Trophoblast cell (in vitro differentiated cells and primary cell): ENCODE measurements at regions not wholly inside any gene's neighbourhood (a gene's known extent, or its start where the extent isn't known, plus 50 kb on each side); places are given as distances from the start of the nearest gene placed in this dataset.

Experiments used
- DNase-seq, 2 donors: peaks; one replicate each; pipeline ENCODE4 v3.0.0-alpha.2; 2016
- H2AFZ ChIP-seq: 2 replicates; pipeline ENCODE4 v1.6.1; 2013; ENCODE audit warnings: low read length, moderate library complexity, mild to moderate bottlenecking; ENCODE audit not compliant: insufficient read depth, poor library complexity
- H2AK5ac ChIP-seq: 2 replicates; pipeline ENCODE4 v1.6.1; 2013; ENCODE audit warnings: mild to moderate bottlenecking, low read length
- H2BK120ac ChIP-seq: 2 replicates; pipeline ENCODE4 v1.6.1; 2013; ENCODE audit warnings: low read length, mild to moderate bottlenecking, moderate library complexity; ENCODE audit not compliant: insufficient read depth, poor library complexity
- H2BK12ac ChIP-seq: 2 replicates; pipeline ENCODE4 v1.6.1; 2013; ENCODE audit warnings: mild to moderate bottlenecking, low read length, moderate library complexity
- H2BK5ac ChIP-seq: 2 replicates; pipeline ENCODE4 v1.6.1; 2013; ENCODE audit warnings: low read length, low read depth, moderate library complexity, mild to moderate bottlenecking; ENCODE audit not compliant: poor library complexity
- H3K14ac ChIP-seq: 2 replicates; pipeline ENCODE4 v1.6.1; 2013; ENCODE audit warnings: mild to moderate bottlenecking, low read length
- H3K18ac ChIP-seq: 2 replicates; pipeline ENCODE4 v1.6.1; 2013; ENCODE audit warnings: mild to moderate bottlenecking, low read length
- H3K23ac ChIP-seq: 2 replicates; pipeline ENCODE4 v1.6.1; 2013; ENCODE audit warnings: low read length
- H3K27ac ChIP-seq: 2 replicates; pipeline ENCODE4 v1.5.1; 2013; ENCODE audit warnings: low read depth, mild to moderate bottlenecking, inconsistent platforms, low read length, moderate library complexity
- H3K27me3 ChIP-seq: 2 replicates; pipeline ENCODE4 v1.6.1; 2013; ENCODE audit warnings: inconsistent platforms, mild to moderate bottlenecking, low read length, moderate library complexity; ENCODE audit not compliant: insufficient read depth
- H3K36me3 ChIP-seq, 2 experiments: 1 replicate in 1 of 2; 2 replicates in 1 of 2; pipeline ENCODE4 v1.6.1; 2013; ENCODE audit warnings: low read length in 2 of 2, mild to moderate bottlenecking in 2 of 2, moderate library complexity in 1 of 2; ENCODE audit not compliant: insufficient read depth in 2 of 2, control insufficient read depth in 1 of 2
- H3K4ac ChIP-seq: 2 replicates; pipeline ENCODE4 v1.6.1; 2013; ENCODE audit warnings: low read depth, mild to moderate bottlenecking, low read length, moderate library complexity
- H3K4me1 ChIP-seq, 2 experiments: 1 replicate in 1 of 2; 2 replicates in 1 of 2; pipeline ENCODE4 v1.6.1; 2013; ENCODE audit warnings: low read length in 2 of 2, mild to moderate bottlenecking in 2 of 2, moderate library complexity in 1 of 2; ENCODE audit not compliant: insufficient read depth in 2 of 2, control insufficient read depth in 1 of 2
- H3K4me2 ChIP-seq: 2 replicates; pipeline ENCODE4 v1.6.1; 2013; ENCODE audit warnings: inconsistent platforms, mild to moderate bottlenecking, low read length, moderate library complexity
- H3K4me3 ChIP-seq: 2 replicates; pipeline ENCODE4 v1.5.1; 2013; ENCODE audit warnings: mild to moderate bottlenecking, low read depth, low read length, inconsistent platforms
- H3K79me1 ChIP-seq: one replicate; pipeline ENCODE4 v1.6.1; 2013; ENCODE audit warnings: low read length
- H3K79me2 ChIP-seq: 2 replicates; pipeline ENCODE4 v1.6.1; 2013; ENCODE audit warnings: low read length, mild to moderate bottlenecking; ENCODE audit not compliant: control insufficient read depth, insufficient read depth, poor library complexity
- H3K9ac ChIP-seq: 2 replicates; pipeline ENCODE4 v1.6.1; 2013; ENCODE audit warnings: mild to moderate bottlenecking, low read length
- H3K9me3 ChIP-seq: 2 replicates; pipeline ENCODE4 v1.6.1; 2013; ENCODE audit warnings: low read depth, mild to moderate bottlenecking, control low read depth, inconsistent platforms, low read length; ENCODE audit not compliant: insufficient read depth
- H4K12ac ChIP-seq: 2 replicates; pipeline ENCODE4 v1.6.1; 2013; ENCODE audit warnings: low read depth, mild to moderate bottlenecking, low read length, moderate library complexity
- H4K8ac ChIP-seq: 2 replicates; pipeline ENCODE4 v1.6.1; 2013; ENCODE audit warnings: low read depth, mild to moderate bottlenecking, low read length, moderate library complexity
- H4K91ac ChIP-seq: one replicate; pipeline ENCODE4 v1.6.1; 2013; ENCODE audit warnings: low read depth, mild to moderate bottlenecking, low read length, moderate library complexity
- WGBS: extraction: QIAGEN DNeasy Blood & Tissue Kit; methylation state at CpG from one replicate; pipeline ENCODE4 v1.1.7; 2013; ENCODE audit warnings: missing lambda C conversion rate; ENCODE audit not compliant: insufficient read length, insufficient coverage; ENCODE audit errors: extremely low coverage; 5-methylcytosine and 5-hydroxymethylcytosine counted together

DNA sequence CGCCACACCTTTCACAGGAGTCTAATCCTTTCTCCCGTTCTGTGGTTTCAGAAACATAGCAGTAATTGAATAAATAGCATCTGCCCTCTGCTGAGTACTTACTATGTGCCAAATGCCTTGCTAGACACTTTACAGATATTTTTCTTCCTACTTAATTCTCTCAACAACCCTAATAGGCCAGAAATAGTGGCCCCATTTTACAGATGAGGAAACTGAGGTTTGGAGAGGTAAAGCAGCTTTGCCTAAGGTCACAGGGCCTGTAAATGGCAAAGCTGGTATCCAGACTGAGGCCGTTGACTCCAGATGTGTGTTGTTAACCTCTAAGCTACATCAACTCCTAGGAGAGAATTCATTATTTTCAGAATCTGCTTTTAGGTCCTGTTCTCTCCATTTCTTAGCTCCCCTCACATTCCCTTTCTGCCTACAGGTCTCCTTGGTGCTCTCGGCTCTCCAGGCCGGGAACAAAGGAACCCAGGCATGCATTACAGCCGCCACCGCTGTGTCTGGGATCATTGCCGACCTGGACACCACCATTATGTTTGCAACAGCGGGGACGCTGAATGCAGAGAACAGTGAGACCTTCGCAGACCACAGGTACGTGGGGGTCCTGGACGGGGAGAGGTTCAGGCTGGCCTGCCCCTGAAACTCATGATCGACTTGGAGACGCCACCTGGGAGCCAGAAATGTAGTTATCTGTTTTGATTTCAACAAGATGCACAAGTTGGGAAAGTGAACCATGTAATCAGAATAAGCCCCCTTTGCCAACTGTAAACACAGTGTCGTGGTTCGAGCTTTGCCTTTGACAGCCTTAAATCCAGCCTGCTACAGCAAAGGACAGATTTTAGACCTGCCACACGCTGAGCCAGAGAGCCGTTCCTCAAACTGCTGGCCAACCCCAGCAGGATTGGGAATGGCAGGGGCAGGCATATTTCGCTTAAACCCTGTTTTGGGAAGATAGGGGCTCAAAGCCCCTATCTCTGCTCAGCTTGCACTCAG is 246.5 kb upstream of the TPM1 start:
- no peaks in the 10 kb centered on the region for H3K27me3 ChIP-seq
- no CpG with 5 or more reads among the region's 20 CpGs for WGBS

DNA sequence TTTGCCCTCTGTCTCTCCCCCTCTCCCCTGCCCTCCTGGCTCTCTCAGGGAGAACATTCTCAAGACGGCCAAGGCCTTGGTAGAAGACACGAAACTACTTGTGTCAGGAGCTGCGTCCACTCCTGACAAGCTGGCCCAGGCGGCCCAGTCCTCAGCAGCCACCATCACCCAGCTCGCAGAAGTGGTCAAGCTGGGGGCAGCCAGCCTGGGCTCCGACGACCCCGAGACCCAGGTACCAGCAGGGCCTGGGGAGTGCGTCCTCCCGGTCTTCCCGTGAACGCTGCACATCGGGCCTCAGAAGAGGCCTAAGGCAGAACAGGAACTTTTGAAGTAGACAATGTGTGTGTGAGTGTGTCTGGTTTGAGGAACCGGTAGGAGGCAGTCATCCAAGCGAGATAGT is 245.4 kb upstream of the TPM1 start:
- Histone ChIP-seq H3K27me3 (no peaks in the 10 kb centered on the region), H3K9ac (no peak overlapping the region), H3K4me3 (no peak overlapping the region), H2BK5ac (peak overlapping the region; percentile 53), H3K9me3 (no peaks in the 10 kb centered on the region), H3K14ac (peak overlapping the region; percentile 94), H4K91ac (peak overlapping the region; percentile 92), H2AFZ (peak overlapping the region; percentile 14), H3K18ac (peak overlapping the region; percentile 99), H4K12ac (peak overlapping the region; percentile 34), H3K4ac (peak overlapping the region; percentile 81), H3K4me2 (no peak overlapping the region), H3K23ac (no peak overlapping the region), H3K79me2 (peaks cover 30% of the 10 kb centered on the region), H3K36me3 (peaks cover 38 to 40% of the 10 kb centered on the region in 2 experiments), H2AK5ac (peak overlapping the region; percentile 100), H2BK12ac (peak overlapping the region; percentile 88), H4K8ac (peak overlapping the region; percentile 79), H3K79me1 (peaks cover 77% of the 10 kb centered on the region), H3K27ac (peak overlapping the region; percentile 99), H3K4me1 (peaks cover 41 to 50% of the 10 kb centered on the region in 2 experiments), H2BK120ac (peak overlapping the region; percentile 98)
- WGBS, result no CpG with 5 or more reads among the region's 15 CpGs
- DNase-seq, result no peak

More for the DNA sequence above, 246.5 kb upstream of the TPM1 start:
- no peaks in the 10 kb centered on the region for H3K9me3 ChIP-seq
- H3K9ac ChIP-seq, result no peak overlapping the region
- peaks cover 30% of the 10 kb centered on the region for H3K79me2 ChIP-seq
- peak overlapping the region; percentile 88 for H2BK12ac ChIP-seq
- no peak for DNase-seq
- peak overlapping the region; percentile 75 for H3K18ac ChIP-seq
- peak overlapping the region; percentile 86 for H2AK5ac ChIP-seq
- peaks cover 80% of the 10 kb centered on the region for H3K79me1 ChIP-seq
- H3K23ac ChIP-seq, result no peak overlapping the region
- H2BK120ac ChIP-seq, result peak overlapping the region; percentile 98
- no peak overlapping the region for H2AFZ ChIP-seq
- peak overlapping the region; percentile 78 for H4K8ac ChIP-seq
- no peak overlapping the region for H3K4me3 ChIP-seq
- peak overlapping the region; percentile 53 for H2BK5ac ChIP-seq
- H3K4me1 ChIP-seq, result peaks cover 41 to 51% of the 10 kb centered on the region in 2 experiments
- H3K36me3 ChIP-seq, result peaks cover 38 to 39% of the 10 kb centered on the region in 2 experiments
- H4K91ac ChIP-seq, result peak overlapping the region; percentile 92
- peak overlapping the region; percentile 12 for H4K12ac ChIP-seq
- H3K27ac ChIP-seq, result peak overlapping the region; percentile 99
- H3K14ac ChIP-seq, result peak overlapping the region; percentile 94
- H3K4me2 ChIP-seq, result no peak overlapping the region
- peak overlapping the region; percentile 80 for H3K4ac ChIP-seq

DNA sequence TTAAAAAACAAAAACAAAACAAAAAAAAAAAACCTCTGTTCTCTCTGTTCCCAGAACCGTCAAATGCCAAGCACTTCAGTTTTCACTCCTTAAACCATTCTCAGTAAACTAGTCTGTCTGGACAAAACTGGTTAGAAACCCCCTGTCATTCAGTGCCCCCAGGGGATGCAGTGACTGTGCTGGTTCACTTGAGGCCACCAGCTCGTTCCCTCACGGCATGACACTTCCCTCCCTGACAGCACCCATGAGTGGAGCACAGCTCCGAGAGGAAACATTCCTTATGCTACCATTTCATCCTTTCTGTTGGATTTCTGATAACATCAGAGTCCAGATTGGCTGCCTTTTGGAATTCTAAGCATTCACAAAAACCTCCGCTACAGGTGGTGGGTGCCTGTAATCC is 244.0 kb upstream of the TPM1 start:
- Histone ChIP-seq H4K91ac (peak overlapping the region; percentile 99), H3K14ac (no peak overlapping the region), H2AFZ (no peak overlapping the region), H3K4me1 (peaks cover 32 to 39% of the 10 kb centered on the region in 2 experiments), H2AK5ac (no peak overlapping the region), H3K27me3 (no peaks in the 10 kb centered on the region), H3K4ac (no peak overlapping the region), H3K36me3 (peaks cover 38 to 40% of the 10 kb centered on the region in 2 experiments), H2BK120ac (peak overlapping the region; percentile 99), H4K8ac (no peak overlapping the region), H2BK5ac (peak overlapping the region; percentile 6), H3K79me1 (peaks cover 65% of the 10 kb centered on the region), H3K18ac (no peak overlapping the region), H4K12ac (no peak overlapping the region), H3K9me3 (no peaks in the 10 kb centered on the region), H2BK12ac (peak overlapping the region; percentile 100), H3K23ac (no peak overlapping the region), H3K4me3 (no peak overlapping the region), H3K79me2 (peaks cover 23% of the 10 kb centered on the region), H3K27ac (peak overlapping the region; percentile 99), H3K4me2 (no peak overlapping the region), H3K9ac (no peak overlapping the region)
- no CpG with 5 or more reads among the region's 5 CpGs for WGBS
- DNase-seq, result peak; percentile 94 to 98

DNA sequence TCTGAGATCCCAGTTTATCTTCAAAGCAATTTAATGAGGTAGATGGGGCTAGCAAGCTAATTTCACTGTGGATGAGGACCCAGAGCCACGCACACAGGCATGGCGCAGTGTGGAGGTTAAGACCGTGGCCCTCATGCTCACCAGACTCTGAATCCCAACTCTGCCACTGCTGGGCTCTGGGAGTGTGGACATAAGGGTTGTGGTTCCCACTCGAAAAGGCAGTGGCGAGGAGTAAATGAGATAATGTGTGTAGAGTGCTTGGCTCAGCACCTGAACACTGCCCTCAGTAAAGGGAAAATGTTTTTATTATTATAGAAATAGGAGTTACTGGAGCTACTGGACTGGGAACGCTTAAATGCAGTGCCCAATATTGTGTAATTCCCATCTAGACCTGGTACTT is 243.5 kb upstream of the TPM1 start:
- Histone ChIP-seq H4K91ac (peak overlapping the region; percentile 99), H2AFZ (peak overlapping the region; percentile 73), H3K36me3 (peaks cover 39% of the 10 kb centered on the region in 2 experiments), H2AK5ac (peak overlapping the region; percentile 98), H3K9ac (no peak overlapping the region), H3K27me3 (no peaks in the 10 kb centered on the region), H3K23ac (no peak overlapping the region), H3K27ac (peak overlapping the region; percentile 99), H3K4me3 (no peak overlapping the region), H3K79me2 (peaks cover 21% of the 10 kb centered on the region), H3K14ac (peak overlapping the region; percentile 98), H3K4me1 (peaks cover 30 to 35% of the 10 kb centered on the region in 2 experiments), H3K4me2 (no peak overlapping the region), H3K9me3 (no peaks in the 10 kb centered on the region), H4K12ac (peak overlapping the region; percentile 68), H4K8ac (peak overlapping the region; percentile 93), H2BK12ac (peak overlapping the region; percentile 100), H3K4ac (peak overlapping the region; percentile 94), H3K79me1 (peaks cover 62% of the 10 kb centered on the region), H3K18ac (peak overlapping the region; percentile 97), H2BK5ac (peak overlapping the region; percentile 92), H2BK120ac (peak overlapping the region; percentile 99)
- peak in 1 of 2 donors; percentile 29 for DNase-seq
- no CpG with 5 or more reads among the region's 6 CpGs for WGBS
